Right lobe of liver (tissue), 6 donors: ENCODE measurements at regions not wholly inside any gene's neighbourhood (a gene's known extent, or its start where the extent isn't known, plus 50 kb on each side); places are given as distances from the start of the nearest gene placed in this dataset.

Experiments used
- ATAC-seq, 4 donors: fragments of 200-7000 bp; cut with Tn5 transposase; one replicate each; pipeline ENCODE4 v1.9.1; 2020; ENCODE audit warnings: mild to moderate bottlenecking in 4 of 4, moderate library complexity in 4 of 4
- DNase-seq, 3 donors: peaks; one replicate each; pipeline ENCODE4 v3.0.0-alpha.2; 2020
- H3K27ac ChIP-seq, 3 donors: fragments of 200-600 bp; one replicate each; pipeline ENCODE4 v1.8.0; 2022
- H3K27me3 ChIP-seq, 2 donors: fragments of 200-600 bp; one replicate each; pipeline ENCODE4 v1.8.0; 2022
- H3K36me3 ChIP-seq, 4 donors: fragments of 200-600 bp; sonication (generic) in 1 of 4; one replicate each; pipeline versions ENCODE4 v1.5.1 to v1.8.0; 2017 to 2022; ENCODE audit warnings: control low read depth in 1 of 4
- H3K4me1 ChIP-seq, 4 donors: fragments of 200-600 bp; sonication (generic) in 1 of 4; one replicate each; pipeline versions ENCODE4 v1.5.1 to v1.8.0; 2017 to 2022; ENCODE audit warnings: control low read depth in 1 of 4
- H3K4me3 ChIP-seq, 3 donors: fragments of 200-600 bp; one replicate each; pipeline ENCODE4 v1.8.0; 2022
- H3K9me3 ChIP-seq, 4 donors: fragments of 200-600 bp; sonication (generic) in 1 of 4; one replicate each; pipeline versions ENCODE4 v1.5.1 to v1.8.0; 2017 to 2022; ENCODE audit warnings: control low read depth in 1 of 4
- CTCF ChIP-seq, 4 donors: fragments of 200-600 bp in 3 of 4; fragments of 450-650 bp in 1 of 4; IDR thresholded peaks; one replicate each; pipeline versions ENCODE4 v1.5.1 to v1.8.0; 2016 to 2022; ENCODE audit warnings: antibody characterized with exemption in 4 of 4, mild to moderate bottlenecking in 2 of 4
- POLR2A ChIP-seq: fragments of 450-650 bp; IDR thresholded peaks from one replicate; pipeline ENCODE4 v1.6.1; 2017; ENCODE audit warnings: antibody characterized with exemption, mild to moderate bottlenecking
- WGBS: methylation state at CpG from one replicate; pipeline ENCODE4 v1.1.6; 2018; ENCODE audit warnings: low coverage, low lambda C conversion rate; ENCODE audit not compliant: insufficient coverage; ENCODE audit errors: missing lambda C conversion rate; 5-methylcytosine and 5-hydroxymethylcytosine counted together
- intact Hi-C, 2 donors: fragments of 100-400 bp; cut with DNase I; formaldehyde crosslinking; loops; one replicate each; pipeline versions ENCODE4 v1.11.2 to v1.14.1; 2022
- donor health status: DM: no; HTN: yes; CAD: no.
- donor health status: DM: no; HTN: no; CAD: no.
- donor health status: DM: no; HTN: no; CAD: no.
- donor health status: DM: no; HTN: yes; CAD: no.
- donor health status: DM: no; HTN: yes; CAD: no.

GRCh38 chr2:144329472-144329871 lies 190.4 kb downstream of the ZEB2 start:
- Histone ChIP-seq H3K27me3 (no peaks in the 10 kb centered on the region), H3K27ac (no peak overlapping the region), H3K36me3 (no peaks in the 10 kb centered on the region), H3K4me1 (no peaks in the 10 kb centered on the region), H3K4me3 (no peak overlapping the region), H3K9me3 (no peaks in the 10 kb centered on the region)
- TF ChIP-seq CTCF (IDR thresholded peaks at IDR 0.05), result no peak
- no peak for TF ChIP-seq POLR2A
- no peak for ATAC-seq
- DNase-seq, result no peak
- intact Hi-C loops, result no loop called here
- 95% methylated on average over 2 of the region's 2 CpGs for WGBS

GRCh38 chr2:144328938-144329337 lies 191.0 kb downstream of the ZEB2 start:
- H3K27me3 ChIP-seq, result no peaks in the 10 kb centered on the region
- no peaks in the 10 kb centered on the region for H3K4me1 ChIP-seq
- H3K27ac ChIP-seq, result no peak overlapping the region
- 75% methylated on average over 6 of the region's 7 CpGs for WGBS
- ATAC-seq (no peak), DNase-seq (no peak)
- no peaks in the 10 kb centered on the region for H3K9me3 ChIP-seq
- TF ChIP-seq CTCF (IDR thresholded peaks at IDR 0.05) (no peak), POLR2A (no peak)
- no peak overlapping the region for H3K4me3 ChIP-seq
- intact Hi-C loops, result no loop called here
- no peaks in the 10 kb centered on the region for H3K36me3 ChIP-seq

GRCh38 chr2:144326825-144327224 lies 193.1 kb downstream of the ZEB2 start:
- intact Hi-C loops, result no loop called here
- DNase-seq (no peak), ATAC-seq (no peak)
- H3K36me3 ChIP-seq, result no peaks in the 10 kb centered on the region
- no peaks in the 10 kb centered on the region for H3K9me3 ChIP-seq
- no peak overlapping the region for H3K27ac ChIP-seq
- no peak overlapping the region for H3K4me3 ChIP-seq
- H3K27me3 ChIP-seq, result no peaks in the 10 kb centered on the region
- 100% methylated on average over 3 of the region's 3 CpGs for WGBS
- H3K4me1 ChIP-seq, result no peaks in the 10 kb centered on the region
- TF ChIP-seq CTCF (IDR thresholded peaks at IDR 0.05), result no peak
- TF ChIP-seq POLR2A, result no peak

GRCh38 chr2:144325086-144325485 lies 194.8 kb downstream of the ZEB2 start:
- no peaks in the 10 kb centered on the region for H3K27me3 ChIP-seq
- no peaks in the 10 kb centered on the region for H3K9me3 ChIP-seq
- intact Hi-C loops, result no loop called here
- ATAC-seq (peak in 1 of 4 donors; percentile 31), DNase-seq (no peak)
- H3K27ac ChIP-seq, result no peak overlapping the region
- H3K4me1 ChIP-seq, result peaks cover 0 to 4% (median 0%) of the 10 kb centered on the region in 4 donors
- no peak overlapping the region for H3K4me3 ChIP-seq
- TF ChIP-seq CTCF (IDR thresholded peaks at IDR 0.05) (no peak), POLR2A (no peak)
- WGBS, result 63% methylated on average over 3 of the region's 3 CpGs
- H3K36me3 ChIP-seq, result no peaks in the 10 kb centered on the region

- ATAC-seq, result peak in 1 of 4 donors; percentile 48
- intact Hi-C loops, result no loop called here
- Histone ChIP-seq H3K4me3 (no peak overlapping the region), H3K9me3 (no peaks in the 10 kb centered on the region), H3K27me3 (no peaks in the 10 kb centered on the region), H3K36me3 (no peaks in the 10 kb centered on the region), H3K4me1 (peaks cover 0 to 4% (median 0%) of the 10 kb centered on the region in 4 donors), H3K27ac (no peak overlapping the region)
- DNase-seq, result no peak
- WGBS, result 68% methylated on average over 4 of the region's 4 CpGs
- no peak for TF ChIP-seq CTCF (IDR thresholded peaks at IDR 0.05)
- TF ChIP-seq POLR2A, result no peak
Measured at GRCh38 chr2:144324446-144325045, 195.4 kb downstream of the ZEB2 start.
